ENCODE measurements at regions not wholly inside any gene's neighbourhood (a gene's known extent, or its start where the extent isn't known, plus 50 kb on each side); places are given as distances from the start of the nearest gene placed in this dataset.
"Not testable (repeated sequence)": the region's sequence is repeated elsewhere in the genome, so short reads cannot be mapped to it uniquely, and the experiment has no call there.

- DNase-seq (ENCODE audit: low read depth) = not testable (repeated sequence)
These were observed 71.0 kb downstream of the DAPL1 start for GRCh38 chr2:158866082-158866481.

- DNase-seq (ENCODE audit: low read depth) = not testable (repeated sequence)
These were observed 72.5 kb downstream of the DAPL1 start for GRCh38 chr2:158867531-158868191.

GRCh38 chr2:158868386-158868785, 73.3 kb downstream of the DAPL1 start:
- not testable (repeated sequence) for DNase-seq (ENCODE audit: low read depth)

GRCh38 chr2:158869122-158869521, 74.0 kb downstream of the DAPL1 start:
- not testable (repeated sequence) for DNase-seq (ENCODE audit: low read depth)

GRCh38 chr2:158869609-158870008, 74.5 kb downstream of the DAPL1 start:
- not testable (repeated sequence) for DNase-seq (ENCODE audit: low read depth)

GRCh38 chr2:158878003-158878402, 82.9 kb downstream of the DAPL1 start:
- no peak for DNase-seq (ENCODE audit: low read depth)

- DNase-seq (ENCODE audit: low read depth) = no peak
These were observed 84.2 kb downstream of the DAPL1 start for GRCh38 chr2:158879229-158879903.

- no peak for DNase-seq (ENCODE audit: low read depth)
These were observed 86.1 kb upstream of the TANC1 start for GRCh38 chr2:158882297-158882696.

- not testable (repeated sequence) for DNase-seq (ENCODE audit: low read depth)
These were observed 83.9 kb upstream of the TANC1 start for GRCh38 chr2:158884552-158884951.

GRCh38 chr2:158885018-158885678, 83.3 kb upstream of the TANC1 start:
- not testable (repeated sequence) for DNase-seq (ENCODE audit: low read depth)

GRCh38 chr2:158885679-158886050, 82.8 kb upstream of the TANC1 start:
- not testable (repeated sequence) for DNase-seq (ENCODE audit: low read depth)

- DNase-seq (ENCODE audit: low read depth) = no peak
These were observed 79.1 kb upstream of the TANC1 start for GRCh38 chr2:158889135-158889853.

- DNase-seq (ENCODE audit: low read depth) = no peak
These were observed 78.0 kb upstream of the TANC1 start for GRCh38 chr2:158890296-158890905.

- DNase-seq (ENCODE audit: low read depth) = peak; percentile 50
These were observed 75.4 kb upstream of the TANC1 start for GRCh38 chr2:158893026-158893425.

GRCh38 chr2:158893474-158893873, 75.0 kb upstream of the TANC1 start:
- DNase-seq (ENCODE audit: low read depth) = no peak

GRCh38 chr2:158894078-158894477, 74.4 kb upstream of the TANC1 start:
- peak; percentile 44 for DNase-seq (ENCODE audit: low read depth)

- no peak for DNase-seq (ENCODE audit: low read depth)
These were observed 73.9 kb upstream of the TANC1 start for GRCh38 chr2:158894572-158894971.

GRCh38 chr2:158900345-158900744, 68.1 kb upstream of the TANC1 start:
- DNase-seq (ENCODE audit: low read depth) = no peak

GRCh38 chr2:158902005-158902398, 66.4 kb upstream of the TANC1 start:
- no peak for DNase-seq (ENCODE audit: low read depth)

- DNase-seq (ENCODE audit: low read depth) = no peak
These were observed 64.6 kb upstream of the TANC1 start for GRCh38 chr2:158903711-158904405.

GRCh38 chr2:158904627-158905177, 63.7 kb upstream of the TANC1 start:
- DNase-seq (ENCODE audit: low read depth) = no peak
